BE2C (cell line): ENCODE measurements at regions not wholly inside any gene's neighbourhood (a gene's known extent, or its start where the extent isn't known, plus 50 kb on each side); places are given as distances from the start of the nearest gene placed in this dataset.

Experiments used
- DNase-seq: peaks from one replicate; pipeline ENCODE4 v3.0.0-alpha.2; 2020
- H3K27me3 ChIP-seq: fragments of 250-450 bp; sonication (Bioruptor Pico); 2 replicates; pipeline ENCODE4 v1.5.1; 2020; ENCODE audit warnings: mild to moderate bottlenecking
- H3K36me3 ChIP-seq: fragments of 250-450 bp; sonication (Bioruptor Pico); 2 replicates; pipeline ENCODE4 v1.5.1; 2020; ENCODE audit warnings: mild to moderate bottlenecking
- H3K4me1 ChIP-seq: fragments of 250-450 bp; sonication (Bioruptor Pico); 2 replicates; pipeline ENCODE4 v1.5.1; 2020
- H3K4me3 ChIP-seq: 2 replicates; pipeline ENCODE4 v1.5.1; 2011; ENCODE audit warnings: low read depth, low read length
- H3K9me3 ChIP-seq: fragments of 250-450 bp; sonication (Bioruptor Pico); 2 replicates; pipeline ENCODE4 v1.5.1; 2020
- TF ChIP-seq, protein P1 (sequence below): IDR thresholded peaks from 2 replicates; pipeline ENCODE4 v1.5.1; 2012; ENCODE audit warnings: mild to moderate bottlenecking, low read depth, low read length

DNA sequence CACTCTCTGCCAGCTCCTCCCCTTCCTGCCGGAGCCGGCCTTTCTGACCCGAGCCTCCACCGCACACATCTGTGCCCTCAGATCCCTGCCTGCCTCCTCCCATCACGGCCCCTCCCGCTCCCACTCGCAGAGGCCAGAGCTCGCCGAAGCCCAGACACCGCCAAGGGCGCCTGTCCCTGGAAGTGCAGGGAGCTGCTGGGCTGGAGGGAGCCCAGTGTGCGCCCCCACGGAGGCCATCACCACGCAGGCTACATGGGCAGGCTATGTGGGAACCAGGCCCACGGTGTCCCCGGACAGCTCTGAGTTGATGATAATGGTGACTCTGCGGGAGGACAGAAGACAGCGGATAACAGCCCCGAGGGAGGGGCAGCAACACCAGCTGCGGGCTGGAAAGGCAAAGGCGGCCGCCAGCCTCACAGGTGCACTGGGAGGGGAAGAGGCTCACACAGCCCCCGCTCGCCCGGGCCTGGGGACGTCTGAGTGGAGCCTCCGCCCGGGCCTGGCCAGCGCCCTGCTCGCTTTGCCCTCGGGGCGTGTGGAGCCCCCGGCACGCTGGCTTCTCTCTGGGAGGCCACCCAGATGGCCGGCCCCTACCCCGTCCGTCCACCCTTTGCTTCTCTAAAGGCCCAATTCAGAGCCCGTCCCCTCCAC, 154.9 kb downstream of the DLL1 start:
- TF ChIP-seq, protein P1, sequence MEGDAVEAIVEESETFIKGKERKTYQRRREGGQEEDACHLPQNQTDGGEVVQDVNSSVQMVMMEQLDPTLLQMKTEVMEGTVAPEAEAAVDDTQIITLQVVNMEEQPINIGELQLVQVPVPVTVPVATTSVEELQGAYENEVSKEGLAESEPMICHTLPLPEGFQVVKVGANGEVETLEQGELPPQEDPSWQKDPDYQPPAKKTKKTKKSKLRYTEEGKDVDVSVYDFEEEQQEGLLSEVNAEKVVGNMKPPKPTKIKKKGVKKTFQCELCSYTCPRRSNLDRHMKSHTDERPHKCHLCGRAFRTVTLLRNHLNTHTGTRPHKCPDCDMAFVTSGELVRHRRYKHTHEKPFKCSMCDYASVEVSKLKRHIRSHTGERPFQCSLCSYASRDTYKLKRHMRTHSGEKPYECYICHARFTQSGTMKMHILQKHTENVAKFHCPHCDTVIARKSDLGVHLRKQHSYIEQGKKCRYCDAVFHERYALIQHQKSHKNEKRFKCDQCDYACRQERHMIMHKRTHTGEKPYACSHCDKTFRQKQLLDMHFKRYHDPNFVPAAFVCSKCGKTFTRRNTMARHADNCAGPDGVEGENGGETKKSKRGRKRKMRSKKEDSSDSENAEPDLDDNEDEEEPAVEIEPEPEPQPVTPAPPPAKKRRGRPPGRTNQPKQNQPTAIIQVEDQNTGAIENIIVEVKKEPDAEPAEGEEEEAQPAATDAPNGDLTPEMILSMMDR, result no peak
- H3K27me3 ChIP-seq, result no peaks in the 10 kb centered on the region
- no peaks in the 10 kb centered on the region for H3K36me3 ChIP-seq
- H3K4me3 ChIP-seq, result no peak overlapping the region
- H3K9me3 ChIP-seq, result peaks cover 4% of the 10 kb centered on the region; the same call in 1 of the 2 replicates
- no peak for DNase-seq
- peaks cover 6% of the 10 kb centered on the region for H3K4me1 ChIP-seq

DNA sequence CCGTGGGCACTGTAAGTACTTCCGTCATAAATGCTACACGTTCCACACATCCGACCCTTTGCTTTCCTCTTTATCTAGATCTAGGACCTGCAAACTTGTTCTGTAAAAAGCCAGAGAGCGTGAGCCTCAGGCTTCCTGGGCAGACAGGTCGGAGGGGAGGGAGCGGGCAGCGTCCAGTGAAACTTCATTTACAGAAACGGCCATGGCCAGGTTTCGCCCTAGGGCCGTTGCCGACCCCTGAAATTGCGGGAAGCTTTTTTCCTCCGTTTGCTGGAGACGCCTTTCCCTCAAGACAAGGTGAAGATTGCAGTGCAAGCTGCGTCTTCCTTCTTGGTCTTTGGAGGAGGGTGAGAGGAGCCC, 155.4 kb downstream of the DLL1 start:
- H3K9me3 ChIP-seq, result peaks cover 4% of the 10 kb centered on the region; the same call in 1 of the 2 replicates
- DNase-seq, result no peak
- no peaks in the 10 kb centered on the region for H3K27me3 ChIP-seq
- TF ChIP-seq, protein P1, result no peak
- H3K4me3 ChIP-seq, result no peak overlapping the region
- no peaks in the 10 kb centered on the region for H3K36me3 ChIP-seq
- H3K4me1 ChIP-seq, result peaks cover 6% of the 10 kb centered on the region

DNA sequence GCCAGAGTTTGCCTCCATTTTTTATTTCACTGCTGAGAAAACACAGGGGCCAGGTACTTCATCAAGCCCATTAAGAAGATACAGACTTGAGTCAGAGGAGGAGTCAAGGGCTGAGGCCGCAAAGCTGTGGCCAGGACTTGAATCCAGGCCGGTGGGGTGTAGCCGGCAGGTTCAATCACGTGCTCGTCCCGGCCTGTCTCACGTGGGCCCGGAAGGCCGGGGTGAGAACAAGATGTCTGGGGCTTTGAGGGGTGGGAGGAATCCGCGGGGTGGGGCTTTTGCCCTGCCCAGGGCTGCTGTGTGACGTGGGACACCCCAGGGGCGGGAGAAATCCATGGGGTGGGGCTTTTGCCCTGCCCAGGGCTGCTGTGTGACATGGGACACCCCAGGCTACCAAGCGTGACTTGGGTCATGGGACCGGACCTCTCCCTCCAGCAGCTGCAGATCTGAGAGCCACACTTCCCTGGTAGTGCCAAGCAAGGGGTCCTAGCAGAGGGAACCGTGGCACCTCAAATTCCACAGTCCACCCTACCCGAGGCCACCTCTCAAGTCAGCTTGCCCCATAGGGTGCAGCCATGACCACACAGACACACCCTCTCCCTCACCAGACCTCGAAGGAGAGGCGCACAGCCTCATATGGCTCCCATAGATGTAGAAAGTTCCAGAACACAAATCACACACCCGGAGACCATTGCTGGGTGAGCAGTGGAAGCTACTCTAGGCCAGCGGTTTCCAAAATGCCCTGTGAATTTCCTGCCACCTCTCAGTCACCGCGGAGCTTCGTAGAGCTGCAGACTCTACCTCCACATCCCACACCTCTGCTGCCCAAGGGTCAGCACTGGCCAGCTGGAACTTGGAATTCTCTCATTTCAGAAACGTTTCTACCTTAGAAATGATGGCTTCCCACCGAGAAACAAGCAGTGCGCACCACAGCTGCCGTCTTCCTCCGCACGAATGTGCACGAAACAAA, 156.1 kb downstream of the DLL1 start:
- TF ChIP-seq, protein P1, result no peak
- peaks cover 4% of the 10 kb centered on the region; the same call in 1 of the 2 replicates for H3K9me3 ChIP-seq
- no peaks in the 10 kb centered on the region for H3K36me3 ChIP-seq
- H3K27me3 ChIP-seq, result no peaks in the 10 kb centered on the region
- DNase-seq, result no peak
- H3K4me3 ChIP-seq, result no peak overlapping the region
- peaks cover 10% of the 10 kb centered on the region for H3K4me1 ChIP-seq

DNA sequence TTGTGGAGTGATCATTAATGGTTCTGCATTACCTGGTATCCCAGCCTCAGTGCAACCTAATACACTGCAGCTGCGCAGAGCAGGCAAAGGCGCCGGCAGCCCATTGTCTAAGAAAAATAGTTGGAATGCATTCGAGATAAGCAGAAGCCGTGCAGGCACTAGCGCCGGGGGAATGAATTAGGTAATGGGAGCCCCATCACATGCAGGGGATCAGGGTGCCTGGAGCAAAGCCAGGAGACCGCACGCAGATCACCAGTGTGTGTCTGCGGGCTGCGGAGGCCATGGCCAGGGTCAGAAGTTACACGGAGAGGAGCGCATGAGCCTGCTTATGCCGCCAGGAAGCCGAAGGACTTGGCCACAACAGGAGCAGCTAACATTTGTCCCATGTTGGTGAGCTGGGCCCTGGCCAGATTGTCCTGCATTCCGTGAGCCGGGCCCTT, 156.8 kb downstream of the DLL1 start:
- peaks cover 4% of the 10 kb centered on the region; the same call in 1 of the 2 replicates for H3K9me3 ChIP-seq
- H3K36me3 ChIP-seq, result no peaks in the 10 kb centered on the region
- TF ChIP-seq, protein P1, result no peak
- no peak for DNase-seq
- peaks cover 14% of the 10 kb centered on the region for H3K4me1 ChIP-seq
- no peak overlapping the region for H3K4me3 ChIP-seq
- H3K27me3 ChIP-seq, result no peaks in the 10 kb centered on the region

DNA sequence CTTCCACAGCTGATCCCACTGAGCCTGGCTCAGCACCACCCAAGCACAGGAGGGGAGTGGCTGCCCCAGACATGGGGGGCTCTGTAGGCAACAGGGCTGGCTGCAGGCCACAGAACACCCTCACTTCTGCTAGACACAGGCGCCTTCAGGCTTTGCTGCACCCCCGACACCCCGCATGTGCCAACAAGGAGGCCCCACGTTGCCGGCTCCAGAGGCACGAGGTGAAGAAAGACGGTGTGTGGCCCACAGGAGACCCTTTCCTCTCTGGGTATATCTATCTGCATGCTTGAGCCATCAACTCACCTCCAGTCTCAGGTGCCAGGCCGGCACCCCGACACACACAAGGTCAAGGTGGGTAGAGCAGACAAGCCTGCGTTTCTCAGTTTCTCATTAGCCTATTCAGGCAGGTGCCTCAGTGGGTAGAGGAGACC, 158.3 kb downstream of the DLL1 start:
- TF ChIP-seq, protein P1, result no peak

More for the DNA sequence above, 158.3 kb downstream of the DLL1 start:
- H3K36me3 ChIP-seq, result no peaks in the 10 kb centered on the region
- H3K4me3 ChIP-seq, result no peak overlapping the region
- peaks cover 14% of the 10 kb centered on the region for H3K4me1 ChIP-seq
- H3K9me3 ChIP-seq, result peaks cover 4% of the 10 kb centered on the region; the same call in 1 of the 2 replicates
- H3K27me3 ChIP-seq, result no peaks in the 10 kb centered on the region
- no peak for DNase-seq
